ENCODE measurements at regions not wholly inside any gene's neighbourhood (a gene's known extent, or its start where the extent isn't known, plus 50 kb on each side); places are given as distances from the start of the nearest gene placed in this dataset.

- no peak for FAIRE-seq
- Mint-ChIP-seq H3K4me1 (ENCODE audit: low read depth, unreplicated experiment) (peaks cover 17% of the 10 kb centered on the region), H3K9me3 (ENCODE audit: unreplicated experiment) (peaks cover 4% of the 10 kb centered on the region), H3K27me3 (ENCODE audit: low read depth, unreplicated experiment) (no peaks in the 10 kb centered on the region), H3K36me3 (ENCODE audit: low read depth, unreplicated experiment) (no peaks in the 10 kb centered on the region), H3K27ac (ENCODE audit: unreplicated experiment) (no peak overlapping the region), H3K4me3 (ENCODE audit: unreplicated experiment) (no peak overlapping the region)
- no peak for DNase-seq (ENCODE audit: low read depth)
- no peaks in the 10 kb centered on the region for H3K79me2 ChIP-seq (ENCODE audit: insufficient read depth, low read length)
- TF ChIP-seq CTCF (IDR thresholded peaks at IDR 0.05; ENCODE audit: insufficient read depth, low read depth, low read length), result no peak
- no peak for TF ChIP-seq EZH2 (IDR thresholded peaks at IDR 0.05; ENCODE audit: insufficient read depth, low read length)
- H3K9ac ChIP-seq (ENCODE audit: low read length), result no peak overlapping the region
- no peaks in the 10 kb centered on the region for H3K27me3 ChIP-seq (ENCODE audit: insufficient read depth, low read length)
- no peak overlapping the region for H2AFZ ChIP-seq (ENCODE audit: low read depth, low read length)
- H3K4me1 ChIP-seq (ENCODE audit: insufficient read depth, low read length), result peaks cover 7% of the 10 kb centered on the region
- H4K20me1 ChIP-seq (ENCODE audit: insufficient read depth, low read length), result no peaks in the 10 kb centered on the region
- no peak overlapping the region for H3K4me2 ChIP-seq (ENCODE audit: low read length)
- H3K9me3 ChIP-seq (ENCODE audit: insufficient read depth, low read depth, low read length), result peaks cover 3% of the 10 kb centered on the region
- no peaks in the 10 kb centered on the region for H3K36me3 ChIP-seq (ENCODE audit: insufficient read depth, low read length)
- no peak overlapping the region for H3K4me3 ChIP-seq (ENCODE audit: insufficient read depth, low read depth, low read length)
- no peak overlapping the region for H3K27ac ChIP-seq (ENCODE audit: low read depth, low read length)
Observed at GRCh38 chr6:105458084-105458483, 55.2 kb upstream of the PREP start.

GRCh38 chr6:105453968-105454367 is 51.1 kb upstream of the PREP start:
- DNase-seq (ENCODE audit: low read depth) (no peak), FAIRE-seq (no peak)
- H3K27me3 ChIP-seq (ENCODE audit: insufficient read depth, low read length), result no peaks in the 10 kb centered on the region
- H3K9me3 ChIP-seq (ENCODE audit: insufficient read depth, low read depth, low read length), result no peaks in the 10 kb centered on the region
- Mint-ChIP-seq H3K27me3 (ENCODE audit: low read depth, unreplicated experiment) (no peaks in the 10 kb centered on the region), H3K9me3 (ENCODE audit: unreplicated experiment) (peaks cover 3% of the 10 kb centered on the region), H3K27ac (ENCODE audit: unreplicated experiment) (peak overlapping the region; percentile 43), H3K4me1 (ENCODE audit: low read depth, unreplicated experiment) (peaks cover 21% of the 10 kb centered on the region), H3K4me3 (ENCODE audit: unreplicated experiment) (no peak overlapping the region), H3K36me3 (ENCODE audit: low read depth, unreplicated experiment) (no peaks in the 10 kb centered on the region)
- no peak overlapping the region for H3K4me3 ChIP-seq (ENCODE audit: insufficient read depth, low read depth, low read length)
- TF ChIP-seq CTCF (IDR thresholded peaks at IDR 0.05; ENCODE audit: insufficient read depth, low read depth, low read length), result no peak
- no peak for TF ChIP-seq EZH2 (IDR thresholded peaks at IDR 0.05; ENCODE audit: insufficient read depth, low read length)
- no peak overlapping the region for H3K9ac ChIP-seq (ENCODE audit: low read length)
- H3K4me2 ChIP-seq (ENCODE audit: low read length), result no peak overlapping the region
- no peaks in the 10 kb centered on the region for H3K79me2 ChIP-seq (ENCODE audit: insufficient read depth, low read length)
- no peaks in the 10 kb centered on the region for H4K20me1 ChIP-seq (ENCODE audit: insufficient read depth, low read length)
- no peaks in the 10 kb centered on the region for H3K36me3 ChIP-seq (ENCODE audit: insufficient read depth, low read length)
- H3K4me1 ChIP-seq (ENCODE audit: insufficient read depth, low read length), result no peaks in the 10 kb centered on the region
- no peak overlapping the region for H3K27ac ChIP-seq (ENCODE audit: low read depth, low read length)
- H2AFZ ChIP-seq (ENCODE audit: low read depth, low read length), result no peak overlapping the region

GRCh38 chr6:105452924-105453756 is 50.3 kb upstream of the PREP start:
- Mint-ChIP-seq H3K27ac (ENCODE audit: unreplicated experiment) (no peak overlapping the region), H3K27me3 (ENCODE audit: low read depth, unreplicated experiment) (no peaks in the 10 kb centered on the region), H3K9me3 (ENCODE audit: unreplicated experiment) (peaks cover 5% of the 10 kb centered on the region), H3K4me3 (ENCODE audit: unreplicated experiment) (no peak overlapping the region), H3K36me3 (ENCODE audit: low read depth, unreplicated experiment) (no peaks in the 10 kb centered on the region), H3K4me1 (ENCODE audit: low read depth, unreplicated experiment) (peaks cover 21% of the 10 kb centered on the region)
- no peak for TF ChIP-seq EZH2 (IDR thresholded peaks at IDR 0.05; ENCODE audit: insufficient read depth, low read length)
- TF ChIP-seq CTCF (IDR thresholded peaks at IDR 0.05; ENCODE audit: insufficient read depth, low read depth, low read length), result no peak
- Histone ChIP-seq H3K79me2 (ENCODE audit: insufficient read depth, low read length) (no peaks in the 10 kb centered on the region), H3K4me3 (ENCODE audit: insufficient read depth, low read depth, low read length) (no peak overlapping the region), H3K9me3 (ENCODE audit: insufficient read depth, low read depth, low read length) (no peaks in the 10 kb centered on the region), H2AFZ (ENCODE audit: low read depth, low read length) (no peak overlapping the region), H4K20me1 (ENCODE audit: insufficient read depth, low read length) (no peaks in the 10 kb centered on the region), H3K4me2 (ENCODE audit: low read length) (no peak overlapping the region), H3K4me1 (ENCODE audit: insufficient read depth, low read length) (no peaks in the 10 kb centered on the region), H3K27ac (ENCODE audit: low read depth, low read length) (no peak overlapping the region), H3K27me3 (ENCODE audit: insufficient read depth, low read length) (no peaks in the 10 kb centered on the region), H3K9ac (ENCODE audit: low read length) (no peak overlapping the region), H3K36me3 (ENCODE audit: insufficient read depth, low read length) (no peaks in the 10 kb centered on the region)
- DNase-seq (ENCODE audit: low read depth) (no peak), FAIRE-seq (no peak)
